Progenitor cell of endocrine pancreas (in vitro differentiated cells): ENCODE measurements at regions not wholly inside any gene's neighbourhood (a gene's known extent, or its start where the extent isn't known, plus 50 kb on each side); places are given as distances from the start of the nearest gene placed in this dataset.

Experiments
- DNase-seq: peaks from one replicate; pipeline ENCODE4 v3.0.0; 2021; ENCODE audit warnings: low spot score; ENCODE audit not compliant: unreplicated experiment
- H3K27ac Mint-ChIP-seq: 2 replicates; pipeline ENCODE4 v1.8.0; 2021; ENCODE audit warnings: mild to moderate bottlenecking, moderate library complexity, mixed read lengths
- H3K27me3 Mint-ChIP-seq: 2 replicates; pipeline ENCODE4 v1.8.0; 2021; ENCODE audit warnings: mixed read lengths
- H3K36me3 Mint-ChIP-seq: 2 replicates; pipeline ENCODE4 v1.8.0; 2022; ENCODE audit warnings: mixed read lengths; ENCODE audit not compliant: insufficient read depth
- H3K4me1 Mint-ChIP-seq: 2 replicates; pipeline ENCODE4 v1.8.0; 2021; ENCODE audit warnings: low read depth, mixed read lengths
- H3K4me3 Mint-ChIP-seq: 2 replicates; pipeline ENCODE4 v1.8.0; 2021; ENCODE audit warnings: low read depth, mild to moderate bottlenecking, moderate library complexity, mixed read lengths
- H3K9me3 Mint-ChIP-seq: 2 replicates; pipeline ENCODE4 v1.8.0; 2021; ENCODE audit warnings: low read depth, mixed read lengths
- TF ChIP-seq, protein P1 (sequence below): fragments of 200-600 bp; sonication (generic); IDR thresholded peaks from one replicate; pipeline ENCODE4 v1.5.0; 2021; ENCODE audit warnings: antibody characterized with exemption, mild to moderate bottlenecking; ENCODE audit not compliant: unreplicated experiment

DNA sequence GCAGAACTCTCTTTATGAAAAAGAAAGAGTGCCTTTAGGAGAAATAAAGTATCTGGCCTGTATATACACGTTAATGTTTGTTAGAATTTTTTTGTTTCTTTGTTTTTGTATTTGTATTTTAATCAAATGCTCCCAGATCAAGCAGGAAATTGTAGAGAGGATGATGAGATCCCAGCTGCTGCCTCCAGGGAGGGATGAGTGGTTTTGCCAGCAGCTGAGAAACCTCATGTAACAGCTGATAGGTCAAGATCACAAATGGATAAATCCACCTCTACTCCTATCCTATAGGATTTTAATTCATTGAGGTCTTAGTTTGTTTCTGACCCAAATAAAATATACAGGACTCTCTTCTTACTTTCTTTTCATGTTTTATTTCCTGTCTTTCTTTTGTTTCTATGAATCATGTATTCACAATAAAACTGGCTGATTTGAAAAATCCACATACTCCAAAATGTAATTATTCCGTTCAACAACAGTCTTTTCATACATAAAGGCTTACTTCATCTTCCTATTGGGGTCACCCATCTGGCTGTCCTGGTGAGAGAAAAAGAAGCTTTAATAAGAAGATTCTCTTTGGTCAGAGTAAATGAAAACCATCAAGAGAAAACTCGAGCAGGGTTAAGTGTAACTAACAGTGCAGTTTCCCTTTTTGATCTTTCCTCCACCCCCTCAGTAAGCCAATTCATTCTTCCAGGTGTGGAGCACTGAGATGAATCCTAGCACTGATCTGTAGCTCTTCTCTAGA lies 129.3 kb upstream of the PLPPR5 start:
- no peaks in the 10 kb centered on the region for H3K36me3 Mint-ChIP-seq
- H3K9me3 Mint-ChIP-seq: peaks cover 8% of the 10 kb centered on the region
- H3K27me3 Mint-ChIP-seq: no peaks in the 10 kb centered on the region

DNA sequence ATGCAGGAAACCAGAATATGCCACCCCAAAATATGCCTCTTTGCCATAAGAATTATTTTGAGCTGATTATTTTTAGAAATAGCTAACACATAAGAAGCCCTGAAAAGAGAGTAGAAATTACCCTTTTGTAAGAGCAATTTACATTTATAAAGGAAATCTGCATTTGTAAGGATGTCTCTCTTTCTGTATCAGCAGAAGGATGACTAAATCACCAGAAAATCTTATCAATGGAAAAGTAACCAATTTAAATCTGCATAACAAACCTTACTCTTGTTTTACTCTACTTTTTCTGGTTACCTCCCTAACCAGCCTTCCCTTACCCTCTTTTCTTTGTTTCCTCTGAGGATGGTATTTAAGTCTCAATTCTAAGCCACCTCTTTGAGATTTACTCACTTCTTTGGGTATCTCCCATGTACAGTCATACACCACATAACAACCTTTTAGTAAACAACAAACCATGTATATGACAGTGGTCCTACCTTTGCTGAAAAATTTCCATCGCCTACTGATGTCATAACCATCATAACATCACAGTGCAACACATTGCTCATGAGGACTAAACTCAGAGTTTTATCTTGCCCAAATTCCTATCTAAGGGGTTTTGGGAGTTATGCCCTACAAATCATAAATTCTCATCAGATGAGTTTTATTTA lies 126.6 kb upstream of the PLPPR4 start:
- H3K4me3 Mint-ChIP-seq: no peak overlapping the region
- TF ChIP-seq, protein P1, sequence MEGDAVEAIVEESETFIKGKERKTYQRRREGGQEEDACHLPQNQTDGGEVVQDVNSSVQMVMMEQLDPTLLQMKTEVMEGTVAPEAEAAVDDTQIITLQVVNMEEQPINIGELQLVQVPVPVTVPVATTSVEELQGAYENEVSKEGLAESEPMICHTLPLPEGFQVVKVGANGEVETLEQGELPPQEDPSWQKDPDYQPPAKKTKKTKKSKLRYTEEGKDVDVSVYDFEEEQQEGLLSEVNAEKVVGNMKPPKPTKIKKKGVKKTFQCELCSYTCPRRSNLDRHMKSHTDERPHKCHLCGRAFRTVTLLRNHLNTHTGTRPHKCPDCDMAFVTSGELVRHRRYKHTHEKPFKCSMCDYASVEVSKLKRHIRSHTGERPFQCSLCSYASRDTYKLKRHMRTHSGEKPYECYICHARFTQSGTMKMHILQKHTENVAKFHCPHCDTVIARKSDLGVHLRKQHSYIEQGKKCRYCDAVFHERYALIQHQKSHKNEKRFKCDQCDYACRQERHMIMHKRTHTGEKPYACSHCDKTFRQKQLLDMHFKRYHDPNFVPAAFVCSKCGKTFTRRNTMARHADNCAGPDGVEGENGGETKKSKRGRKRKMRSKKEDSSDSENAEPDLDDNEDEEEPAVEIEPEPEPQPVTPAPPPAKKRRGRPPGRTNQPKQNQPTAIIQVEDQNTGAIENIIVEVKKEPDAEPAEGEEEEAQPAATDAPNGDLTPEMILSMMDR: no peak
- no peak for DNase-seq
- H3K9me3 Mint-ChIP-seq: peaks cover 8% of the 10 kb centered on the region
- no peaks in the 10 kb centered on the region for H3K36me3 Mint-ChIP-seq
- no peaks in the 10 kb centered on the region for H3K4me1 Mint-ChIP-seq
- H3K27me3 Mint-ChIP-seq: no peaks in the 10 kb centered on the region
- H3K27ac Mint-ChIP-seq: no peak overlapping the region

More for the DNA sequence above, 129.3 kb upstream of the PLPPR5 start:
- no peak for DNase-seq
- TF ChIP-seq, protein P1: no peak
- Mint-ChIP-seq H3K4me3 (no peak overlapping the region), H3K27ac (no peak overlapping the region), H3K4me1 (peaks cover 2% of the 10 kb centered on the region)

DNA sequence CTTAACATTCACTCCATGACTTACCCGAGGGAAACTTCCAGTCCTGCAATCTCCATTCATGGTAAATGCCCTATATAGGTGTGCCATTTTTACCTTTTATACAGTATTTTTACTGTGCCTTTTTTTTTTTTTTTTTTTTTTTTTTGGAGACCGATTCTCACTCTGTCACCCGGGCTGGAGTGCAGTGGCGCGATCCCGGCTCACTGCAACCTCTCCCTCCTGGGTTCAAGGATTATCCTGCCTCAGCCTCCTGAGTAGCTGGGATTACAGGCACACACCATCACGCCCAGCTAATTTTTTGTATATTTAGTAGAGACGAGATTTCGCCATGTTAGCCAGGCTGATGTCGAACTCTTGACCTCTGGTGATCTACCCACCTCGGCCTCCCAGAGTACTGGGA lies 124.4 kb upstream of the PLPPR4 start:
- DNase-seq: no peak
- Mint-ChIP-seq H3K4me1 (no peaks in the 10 kb centered on the region), H3K36me3 (no peaks in the 10 kb centered on the region), H3K27ac (no peak overlapping the region), H3K4me3 (no peak overlapping the region), H3K27me3 (no peaks in the 10 kb centered on the region), H3K9me3 (peaks cover 8% of the 10 kb centered on the region)
- TF ChIP-seq, protein P1: no peak

DNA sequence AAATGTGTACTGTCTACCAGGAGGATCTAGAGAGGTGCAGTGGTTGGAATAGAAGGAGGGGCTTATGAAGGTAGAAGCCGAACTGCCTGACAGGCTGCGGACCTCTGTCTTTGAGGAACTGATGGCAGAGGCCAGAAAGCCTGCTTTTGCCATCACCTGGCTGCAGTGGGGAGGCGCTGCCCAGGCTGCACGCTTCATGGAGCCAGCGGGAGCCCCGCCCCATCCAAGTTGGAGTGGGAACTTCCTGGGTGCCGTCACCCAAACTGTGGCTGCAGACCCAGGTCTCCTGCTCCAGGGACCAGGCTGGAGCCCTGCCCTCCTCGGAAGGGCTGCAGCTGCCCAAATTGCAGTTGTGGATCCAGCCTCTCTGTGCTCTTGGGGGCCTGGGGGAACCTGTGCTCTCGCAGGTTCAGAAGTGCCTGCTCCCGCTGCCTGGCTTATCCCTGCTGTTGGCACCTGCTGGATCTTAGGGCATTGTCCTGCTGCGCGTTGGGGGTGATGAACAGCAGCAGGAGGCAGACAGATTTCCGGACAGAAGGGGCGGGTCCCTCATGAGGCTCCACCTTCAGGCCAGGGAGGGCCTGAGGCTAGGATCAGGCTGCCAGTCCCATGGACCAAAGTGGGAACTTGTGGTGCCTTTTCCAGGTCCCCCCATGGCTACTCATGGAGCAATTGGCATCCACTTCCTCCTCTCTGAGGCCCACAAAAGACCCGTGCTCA lies 118.0 kb upstream of the PLPPR4 start:
- no peaks in the 10 kb centered on the region for H3K9me3 Mint-ChIP-seq
- no peaks in the 10 kb centered on the region for H3K27me3 Mint-ChIP-seq
- H3K4me1 Mint-ChIP-seq: no peaks in the 10 kb centered on the region
- no peaks in the 10 kb centered on the region for H3K36me3 Mint-ChIP-seq
- DNase-seq: no peak
- H3K4me3 Mint-ChIP-seq: no peak overlapping the region
- TF ChIP-seq, protein P1: no peak
- no peak overlapping the region for H3K27ac Mint-ChIP-seq

DNA sequence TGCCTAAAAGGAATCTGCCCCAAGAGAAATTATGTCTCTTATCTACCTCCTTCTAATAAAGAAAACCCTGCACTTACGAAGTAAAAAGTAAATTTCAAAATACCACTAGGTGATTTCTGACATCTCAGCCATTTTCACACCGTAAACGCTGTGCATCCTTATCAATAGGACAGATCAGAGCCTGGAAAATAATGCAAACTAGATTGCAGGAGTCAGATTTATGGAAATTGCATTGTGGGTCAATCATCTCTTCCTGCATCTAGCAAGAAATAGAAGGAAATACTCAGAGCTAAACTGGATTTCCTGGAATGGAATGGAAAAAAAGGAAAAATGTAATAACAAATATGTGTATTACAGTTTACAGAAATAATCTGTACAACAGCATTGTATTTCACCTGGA lies 114.3 kb upstream of the PLPPR4 start:
- TF ChIP-seq, protein P1: no peak
- no peak overlapping the region for H3K4me3 Mint-ChIP-seq
- H3K9me3 Mint-ChIP-seq: no peaks in the 10 kb centered on the region
- no peaks in the 10 kb centered on the region for H3K36me3 Mint-ChIP-seq
- no peaks in the 10 kb centered on the region for H3K27me3 Mint-ChIP-seq
- DNase-seq: no peak
- no peak overlapping the region for H3K27ac Mint-ChIP-seq
- no peaks in the 10 kb centered on the region for H3K4me1 Mint-ChIP-seq
